Fibroblast of gingiva (primary cell): ENCODE measurements at regions not wholly inside any gene's neighbourhood (a gene's known extent, or its start where the extent isn't known, plus 50 kb on each side); places are given as distances from the start of the nearest gene placed in this dataset.

Experiments
- DNase-seq: peaks from one replicate; pipeline ENCODE4 v3.0.0-alpha.2; 2011; ENCODE audit warnings: low read depth

- DNase-seq, result no peak
These were observed 305.1 kb downstream of the MAP2K6 start for GRCh38 chr17:69719474-69720048.

GRCh38 chr17:69722518-69722917, 308.0 kb downstream of the MAP2K6 start:
- DNase-seq, result peak; percentile 25

DNA sequence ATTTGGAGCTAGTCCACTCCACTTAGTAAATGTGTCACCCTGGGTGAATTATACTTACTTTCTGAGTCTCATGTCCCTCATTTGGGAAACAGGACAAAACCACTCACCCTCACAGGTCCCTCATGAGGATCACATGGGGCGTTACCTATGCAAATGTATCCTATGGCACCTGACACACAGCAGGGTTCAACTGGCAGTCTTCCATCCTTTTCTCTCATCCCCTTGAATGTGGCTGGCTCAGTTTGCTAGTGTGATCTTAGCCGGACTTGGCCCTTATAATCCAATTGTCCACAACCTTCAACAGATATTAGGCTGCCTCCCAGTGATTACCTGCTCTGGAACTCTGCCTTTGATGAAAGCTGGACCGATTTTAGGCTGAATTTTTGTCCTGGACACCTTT, 308.8 kb downstream of the MAP2K6 start:
- DNase-seq, result no peak

DNA sequence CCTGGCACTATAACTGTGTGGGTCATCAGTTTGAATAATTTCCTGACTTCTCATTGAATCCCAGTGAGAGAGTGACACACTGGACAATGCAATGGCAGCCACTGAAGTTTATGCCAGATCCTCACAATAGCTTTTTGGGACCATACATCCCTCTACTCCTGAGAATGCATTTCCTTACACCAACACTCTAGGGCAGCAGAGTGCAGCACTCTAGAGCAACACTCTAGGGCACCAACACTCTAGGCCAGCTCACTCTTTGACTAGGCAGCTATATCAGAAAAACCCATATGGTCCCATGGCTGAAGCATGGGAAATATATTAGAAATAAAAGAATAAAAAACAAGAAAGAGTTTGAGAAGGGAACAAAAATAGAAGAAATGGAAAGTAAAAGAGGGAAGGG, 309.2 kb downstream of the MAP2K6 start:
- DNase-seq, result no peak

DNA sequence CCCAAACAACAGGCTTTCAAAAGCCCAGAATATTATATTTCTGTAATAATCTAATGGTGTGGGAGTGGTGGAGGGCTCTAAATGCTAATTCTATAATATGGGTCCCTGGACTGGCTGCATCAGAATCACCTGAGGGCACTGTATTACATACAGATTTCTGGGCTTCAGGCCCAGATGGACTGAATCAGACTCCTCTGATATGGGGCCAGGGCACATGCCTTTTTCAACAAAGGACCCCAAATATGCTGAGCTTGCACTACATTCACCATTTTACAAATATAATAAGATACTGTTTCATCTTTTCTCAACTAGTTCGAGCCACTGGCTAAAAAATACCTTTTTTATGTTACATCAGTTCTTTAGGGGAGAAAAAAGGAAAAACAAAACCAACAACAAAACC, 309.7 kb downstream of the MAP2K6 start:
- no peak for DNase-seq

DNA sequence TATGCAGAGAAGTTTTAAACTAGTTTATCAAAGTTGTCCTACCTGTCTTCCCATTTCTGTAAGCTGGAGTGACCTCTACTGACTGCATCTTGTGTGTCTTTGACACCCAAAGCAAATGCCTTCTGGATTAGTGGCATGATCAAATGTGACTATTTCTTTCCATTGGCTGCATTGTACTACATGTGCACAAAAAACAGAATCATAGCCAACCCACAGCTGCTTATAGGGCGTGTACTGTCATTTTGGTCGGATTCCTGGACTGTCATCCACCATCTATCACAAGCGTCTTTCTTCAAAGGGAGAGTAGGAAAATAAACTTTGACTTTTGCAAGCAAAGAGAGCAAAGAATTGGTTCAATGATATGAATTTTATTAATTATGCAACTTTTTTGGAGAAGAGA, 310.6 kb downstream of the MAP2K6 start:
- no peak for DNase-seq

GRCh38 chr17:69728816-69729215, 314.3 kb downstream of the MAP2K6 start:
- no peak for DNase-seq

DNA sequence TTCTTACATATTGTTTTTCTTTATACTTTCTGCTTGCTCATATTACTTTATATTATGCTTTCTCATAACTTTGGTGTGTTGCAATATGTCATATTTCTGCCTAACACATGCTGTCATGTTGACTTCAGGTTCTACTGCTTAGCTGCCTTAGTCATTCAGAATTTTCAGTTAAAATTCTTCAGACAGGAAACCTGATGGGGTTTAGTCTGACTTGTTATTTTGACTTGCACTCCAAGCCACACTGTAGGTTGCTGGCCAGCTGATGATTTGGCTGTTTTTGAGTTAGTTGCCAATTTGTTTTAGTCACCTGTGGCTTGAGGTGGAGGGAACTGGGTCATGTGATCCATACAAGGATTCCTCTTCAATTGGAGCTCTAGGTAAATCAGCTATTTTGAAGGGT, 315.4 kb downstream of the MAP2K6 start:
- peak; percentile 24 for DNase-seq

- no peak for DNase-seq
These were observed 317.9 kb downstream of the MAP2K6 start for GRCh38 chr17:69732272-69732918.

GRCh38 chr17:69733171-69734012, 318.9 kb downstream of the MAP2K6 start:
- peak; percentile 86 for DNase-seq

DNA sequence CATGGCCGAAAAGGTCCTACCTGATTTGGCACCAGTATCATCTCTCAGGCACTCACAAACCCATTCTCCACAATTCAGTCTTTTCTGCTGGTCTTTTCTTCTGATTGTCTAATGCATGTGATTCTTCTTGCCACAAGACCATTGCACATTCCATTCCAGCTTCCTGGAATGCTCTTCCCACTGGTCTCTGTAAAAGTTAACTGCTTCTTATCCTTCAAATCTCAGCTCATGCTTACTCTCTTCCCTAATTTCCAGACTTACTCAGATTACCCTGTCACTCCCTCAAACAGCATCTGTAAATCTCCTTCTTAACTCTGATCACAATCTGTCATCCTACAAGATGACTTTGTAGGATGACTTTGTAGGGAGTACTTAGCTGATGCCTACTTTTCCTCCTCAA, 320.2 kb downstream of the MAP2K6 start:
- DNase-seq, result no peak

DNA sequence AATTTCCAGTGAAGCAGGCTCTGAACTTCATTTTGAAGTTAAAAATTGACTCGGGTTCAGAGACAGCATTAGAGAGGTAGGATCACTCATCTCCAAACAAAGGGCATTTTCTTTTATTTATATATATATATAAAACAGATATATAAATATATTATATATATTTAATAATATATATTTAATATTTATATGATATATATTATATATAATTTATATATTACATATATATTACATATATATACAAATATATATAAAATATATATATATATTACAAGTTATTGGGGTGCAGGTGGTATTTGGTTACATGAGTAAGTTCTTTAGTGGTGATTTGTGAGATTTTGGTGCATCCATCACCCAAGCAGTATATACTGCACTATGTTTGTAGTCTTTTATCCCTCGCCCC, 320.8 kb downstream of the MAP2K6 start:
- DNase-seq, result no peak

DNA sequence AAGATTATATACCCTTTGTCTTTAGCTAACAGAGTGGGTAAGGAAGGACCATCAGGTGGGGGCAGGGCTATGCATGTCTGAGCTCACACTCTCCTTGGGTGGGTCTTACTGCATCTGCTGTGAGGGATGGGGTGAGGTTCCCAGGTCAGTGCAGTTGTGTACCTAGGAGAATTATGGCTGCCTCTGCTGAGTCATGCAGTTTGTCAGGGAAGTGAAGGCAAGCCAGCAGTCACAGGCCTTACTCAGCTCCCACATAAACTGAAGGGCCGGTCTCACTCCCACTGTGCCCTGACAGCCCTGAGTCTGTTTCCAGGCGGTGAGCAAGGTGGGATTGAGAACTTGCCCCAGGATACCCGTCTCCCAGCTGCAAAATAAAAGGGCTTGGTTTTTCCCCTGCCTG, 328.6 kb downstream of the MAP2K6 start:
- DNase-seq, result no peak

DNA sequence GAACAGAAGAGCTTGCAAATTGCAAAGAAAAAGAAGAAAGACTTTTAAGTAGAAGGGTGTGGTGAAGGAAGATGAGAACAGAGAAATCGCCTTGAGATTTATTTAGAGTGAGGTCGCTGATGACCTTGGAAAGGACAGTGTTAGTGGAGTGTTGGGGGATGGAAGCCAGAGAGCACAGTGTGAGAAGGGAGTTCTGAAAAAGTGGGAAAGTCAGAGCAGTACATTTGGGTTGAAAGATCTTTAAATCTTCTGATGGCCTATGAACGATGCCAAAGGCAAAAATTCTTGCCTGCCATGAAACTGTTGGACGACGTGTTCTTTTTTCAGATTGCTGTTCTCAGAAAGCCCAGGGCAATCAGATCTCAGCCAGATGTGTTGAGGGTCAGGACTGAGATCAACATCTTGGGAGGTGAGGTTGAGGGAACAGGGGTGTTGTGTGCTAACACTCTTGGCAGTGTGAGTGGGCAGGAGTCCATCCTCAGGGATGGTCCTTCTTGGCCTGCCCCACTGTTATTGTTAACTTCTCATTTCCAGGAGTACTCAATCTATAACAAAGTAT, 330.1 kb downstream of the MAP2K6 start:
- no peak for DNase-seq

GRCh38 chr17:69749911-69750310, 325.1 kb upstream of the KCNJ16 start:
- no peak for DNase-seq

DNA sequence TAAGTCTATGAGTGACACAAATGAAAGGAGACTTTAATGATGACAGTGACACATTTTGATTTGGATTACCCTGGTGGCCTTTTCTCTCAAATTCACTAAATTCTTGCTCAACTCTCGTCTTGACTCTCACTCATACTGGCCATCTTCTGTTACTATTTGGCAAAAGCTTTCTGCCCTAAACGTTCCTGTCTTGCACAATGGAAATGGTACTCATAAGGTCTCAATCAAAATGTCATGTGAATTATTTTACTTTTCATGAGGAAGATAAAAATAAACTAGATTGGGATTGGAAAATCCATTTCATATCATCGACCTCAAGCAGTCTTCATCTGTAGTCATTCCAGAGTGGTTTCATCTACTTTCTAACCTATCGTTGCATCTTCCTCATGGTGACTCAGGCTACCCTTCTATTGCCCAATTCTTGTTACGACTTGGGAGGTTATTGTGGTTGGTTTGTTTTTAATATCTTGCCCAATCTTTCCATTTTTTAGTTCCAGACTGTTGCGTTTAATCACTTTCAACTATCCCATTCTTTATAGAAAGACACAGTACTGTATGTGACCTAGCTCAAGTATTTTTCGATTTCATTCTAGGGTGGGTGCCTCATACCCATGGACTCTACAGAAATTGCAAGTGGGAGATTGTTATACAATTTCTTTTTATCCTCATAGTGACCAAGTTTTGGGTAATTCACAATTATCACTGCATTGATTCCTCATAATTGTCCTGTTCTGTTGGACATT, 317.2 kb upstream of the KCNJ16 start:
- DNase-seq, result peak; percentile 99

- no peak for DNase-seq
These were observed 314.5 kb upstream of the KCNJ16 start for GRCh38 chr17:69760562-69760961.

DNA sequence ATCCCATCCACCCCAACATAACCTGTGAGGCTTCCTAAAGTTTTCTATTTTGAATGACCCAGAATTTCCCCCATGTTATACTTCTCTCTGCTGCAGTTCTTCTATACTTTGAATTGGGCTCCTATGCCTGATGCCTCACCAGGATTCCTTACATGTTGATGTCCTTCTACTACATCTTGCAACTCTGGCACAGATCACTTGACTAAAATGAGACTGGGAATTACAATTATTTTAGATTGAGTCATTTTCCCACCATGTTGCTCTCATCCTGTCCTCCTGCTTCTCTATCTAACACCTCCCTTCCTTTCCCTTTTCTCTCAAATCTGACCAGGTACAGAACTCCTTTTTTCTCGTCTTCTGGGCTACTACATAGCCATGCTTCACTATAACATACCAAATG, 314.0 kb upstream of the KCNJ16 start:
- DNase-seq, result peak; percentile 32

DNA sequence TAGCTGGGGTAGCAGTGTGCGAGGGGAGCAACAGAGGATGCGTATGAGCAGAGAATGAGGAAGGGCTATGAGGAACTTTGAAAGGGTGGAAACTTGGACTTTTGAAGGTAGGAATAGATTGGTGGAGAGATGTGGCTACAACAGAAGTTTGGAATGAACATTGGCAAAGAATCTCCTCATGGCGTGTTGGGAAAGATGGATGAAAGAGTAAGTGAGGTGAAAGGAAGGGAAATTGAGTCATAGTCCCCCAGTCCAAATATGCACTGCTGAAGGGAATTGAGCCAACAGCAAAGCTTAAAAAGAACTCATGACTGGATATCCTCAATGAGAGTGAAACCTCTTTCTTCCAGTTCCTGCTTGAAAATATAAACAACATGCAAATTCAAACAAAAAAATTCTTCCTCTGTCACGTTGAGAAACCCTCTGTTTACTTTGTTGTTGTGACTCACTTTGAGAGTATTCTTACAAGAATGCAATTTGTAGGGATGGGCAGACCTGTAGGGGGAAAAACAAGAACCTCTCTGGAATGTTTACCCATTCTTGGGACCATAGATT, 313.2 kb upstream of the KCNJ16 start:
- DNase-seq, result peak; percentile 96

GRCh38 chr17:69762359-69762758, 312.7 kb upstream of the KCNJ16 start:
- no peak for DNase-seq

DNA sequence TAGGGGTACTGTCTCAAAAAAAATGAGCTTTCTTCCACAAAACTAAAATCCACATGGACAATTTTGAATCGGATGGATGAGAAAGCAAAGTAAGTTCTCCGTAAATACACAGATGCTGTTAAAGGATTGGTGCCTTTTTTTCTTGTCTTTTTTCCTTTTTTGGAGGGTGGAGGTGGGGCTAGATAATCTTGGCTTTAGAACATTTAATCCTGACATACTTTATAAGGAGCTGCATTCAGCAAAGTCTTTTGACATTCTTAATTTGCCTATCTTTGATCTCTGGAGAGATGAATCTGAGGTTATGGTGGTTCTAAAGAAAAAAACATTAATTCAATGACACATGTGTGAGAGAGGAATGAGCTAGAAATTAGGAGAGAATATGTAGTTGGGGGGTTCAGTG, 312.3 kb upstream of the KCNJ16 start:
- no peak for DNase-seq

DNA sequence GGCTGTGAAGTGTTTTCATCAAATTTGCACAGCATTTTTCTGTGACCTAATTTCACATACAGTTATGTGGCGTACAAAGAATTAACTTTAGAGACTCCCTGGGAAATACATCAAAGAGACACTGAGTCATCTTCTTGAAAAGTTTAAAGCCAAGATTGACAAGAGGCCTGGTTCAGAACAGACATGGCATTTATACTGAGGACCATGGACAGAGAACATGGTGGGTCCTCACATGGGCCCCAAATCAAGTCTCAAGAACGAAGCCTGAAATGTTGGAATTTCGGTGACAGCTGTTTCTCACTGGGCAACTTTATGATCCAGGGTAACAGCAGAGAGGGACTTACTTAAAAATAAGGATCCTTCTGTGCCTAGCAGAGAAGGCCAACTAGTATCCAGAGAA, 311.5 kb upstream of the KCNJ16 start:
- peak; percentile 9 for DNase-seq
